ENCODE measurements at regions not wholly inside any gene's neighbourhood (a gene's known extent, or its start where the extent isn't known, plus 50 kb on each side); places are given as distances from the start of the nearest gene placed in this dataset.

- no peak for DNase-seq (ENCODE audit: low read depth in 2 of 2)
These were observed 141.1 kb upstream of the GLI3 start for GRCh38 chr7:42378149-42378548.

DNA sequence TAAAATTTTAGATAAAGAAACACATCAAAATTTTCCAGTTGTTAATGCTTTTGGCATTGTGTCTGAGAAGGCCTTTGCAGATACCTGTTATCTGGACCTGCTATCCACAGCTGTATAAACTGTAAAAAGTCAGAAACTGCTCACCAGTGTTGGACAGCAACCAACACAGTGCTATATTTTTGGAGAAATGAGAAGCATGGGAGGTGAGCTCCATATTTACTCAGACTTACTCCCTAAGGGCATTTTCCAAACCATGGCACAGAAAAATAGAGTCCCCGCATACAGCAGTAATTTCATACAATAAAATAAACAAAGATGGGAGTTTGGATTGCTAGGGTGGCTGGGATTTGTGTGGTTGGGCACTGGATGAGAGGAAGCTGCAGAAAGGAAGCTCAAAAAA, 136.3 kb upstream of the GLI3 start:
- DNase-seq (ENCODE audit: low read depth in 2 of 2) = no peak

- no peak for DNase-seq (ENCODE audit: low read depth in 2 of 2)
These were observed 135.5 kb upstream of the GLI3 start for GRCh38 chr7:42372479-42372878.

- no peak for DNase-seq (ENCODE audit: low read depth in 2 of 2)
These were observed 122.9 kb upstream of the GLI3 start for GRCh38 chr7:42359946-42360345.

DNA sequence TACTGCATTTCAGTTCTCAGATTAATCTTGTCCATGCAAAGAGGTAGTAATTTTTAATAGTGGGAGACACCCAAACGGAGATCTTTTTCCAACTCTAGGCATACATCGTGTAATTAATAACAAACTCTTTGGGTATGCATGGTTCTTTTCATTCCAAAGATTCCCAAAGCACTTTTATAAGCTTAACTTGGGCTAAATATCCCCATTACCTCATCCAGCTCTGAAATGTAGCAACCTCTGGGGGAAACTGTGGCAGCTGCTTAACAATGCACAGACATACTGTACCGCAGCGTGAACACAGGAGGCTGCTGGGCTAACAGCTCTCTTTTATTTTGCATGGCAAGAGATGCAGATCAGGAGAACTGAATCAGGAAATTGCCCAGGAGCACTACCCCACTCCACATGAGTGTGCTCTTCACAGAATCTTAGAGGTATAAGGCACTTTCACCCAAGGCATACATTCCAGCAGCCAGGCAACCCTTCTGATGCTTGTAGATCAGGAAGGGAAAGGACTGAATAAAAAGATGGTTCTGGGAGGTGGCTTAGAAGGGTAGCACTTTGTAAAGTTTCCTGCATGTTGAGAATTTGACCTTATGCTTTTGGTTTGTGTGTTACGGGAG, 114.4 kb upstream of the GLI3 start:
- no peak for DNase-seq (ENCODE audit: low read depth in 2 of 2)

- no peak for DNase-seq (ENCODE audit: low read depth in 2 of 2)
These were observed 113.8 kb upstream of the GLI3 start for GRCh38 chr7:42350801-42351200.

- no peak for DNase-seq (ENCODE audit: low read depth in 2 of 2)
These were observed 111.6 kb upstream of the GLI3 start for GRCh38 chr7:42348631-42349030.

DNA sequence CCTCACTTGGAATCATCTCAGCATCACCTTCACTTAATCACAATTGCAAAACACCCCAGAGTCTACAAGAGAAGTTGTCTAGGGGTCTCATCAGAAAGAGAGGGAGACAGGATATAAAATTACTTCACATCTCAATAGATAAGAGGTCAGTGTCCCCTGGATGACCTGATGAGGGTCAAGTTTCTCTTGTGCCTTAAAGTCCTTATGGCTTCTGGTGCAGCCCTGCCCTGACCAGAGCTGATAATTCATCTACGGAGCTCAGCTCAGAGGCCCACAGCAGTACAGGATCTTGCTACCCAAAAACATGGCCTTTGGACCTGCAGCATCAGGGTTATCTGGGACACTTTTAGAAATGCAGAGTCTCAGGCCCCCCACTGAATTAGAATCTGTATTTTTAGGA, 111.1 kb upstream of the GLI3 start:
- no peak for DNase-seq (ENCODE audit: low read depth in 2 of 2)

- no peak for DNase-seq (ENCODE audit: low read depth in 2 of 2)
These were observed 110.6 kb upstream of the GLI3 start for GRCh38 chr7:42347616-42348015.

DNA sequence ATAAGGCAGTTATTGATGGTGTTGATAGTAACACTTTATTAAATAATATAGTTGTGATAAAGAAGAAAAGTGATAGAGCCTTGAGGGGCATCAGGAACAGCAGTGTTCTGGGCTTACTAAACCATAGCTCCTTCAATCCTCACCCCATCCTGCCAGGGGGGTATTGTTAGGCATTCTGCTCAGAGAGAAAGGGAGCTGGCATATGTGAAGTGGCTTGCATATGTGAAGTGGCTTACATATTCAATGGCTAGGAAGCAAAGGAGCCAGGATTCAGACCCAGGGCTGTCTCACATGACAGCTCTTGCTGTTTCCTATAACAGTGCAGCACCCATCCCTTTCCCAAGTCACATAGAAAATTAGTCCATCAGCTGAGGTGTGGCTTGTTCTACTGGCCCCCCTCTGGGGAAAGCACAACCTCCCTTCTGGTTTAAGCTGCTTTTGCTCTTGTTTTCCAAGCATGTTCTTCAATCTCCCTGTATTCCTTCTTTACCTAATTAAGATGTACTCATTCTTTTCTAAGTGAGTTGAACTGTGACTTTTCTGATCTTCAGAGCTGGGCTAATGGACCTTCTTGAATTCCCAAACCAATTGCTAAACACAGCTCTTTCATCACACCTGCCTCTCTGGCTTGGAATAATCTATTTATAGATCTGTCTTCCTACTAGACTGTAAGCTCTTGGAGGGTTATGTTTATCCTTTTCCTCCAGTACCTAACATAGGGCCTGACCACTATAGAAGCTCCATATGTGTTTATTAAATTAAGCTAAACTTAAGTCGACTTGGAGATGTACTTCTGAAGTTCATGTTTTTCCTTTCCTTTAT, 108.7 kb upstream of the GLI3 start:
- DNase-seq (ENCODE audit: low read depth in 2 of 2) = no peak

DNA sequence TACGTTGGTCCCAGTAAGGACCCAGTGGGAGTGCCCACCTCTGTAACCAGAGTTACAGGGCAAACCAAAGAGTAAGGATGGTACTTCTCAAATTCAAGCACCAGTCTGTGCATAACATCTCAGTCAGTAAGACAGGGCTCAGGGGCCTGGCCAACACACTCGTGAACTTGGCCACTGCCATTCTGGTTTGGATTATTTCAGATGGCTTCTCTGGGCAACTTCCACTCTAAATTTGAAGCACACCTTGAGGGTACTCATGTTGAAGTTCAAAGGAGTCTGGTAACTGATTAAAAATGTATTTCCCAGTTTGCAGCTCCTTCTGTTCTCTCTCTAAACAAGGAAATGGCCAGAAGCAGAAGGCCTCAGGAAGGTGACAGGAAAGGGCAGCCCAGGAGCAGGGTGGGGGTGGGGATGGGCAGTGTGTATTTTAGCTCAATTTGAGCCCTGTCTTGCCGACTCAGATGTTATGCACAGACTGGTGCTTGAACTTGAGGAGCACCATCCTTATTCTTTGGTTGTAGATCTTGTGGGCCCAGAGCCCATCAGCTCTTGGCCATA, 107.3 kb upstream of the GLI3 start:
- no peak for DNase-seq (ENCODE audit: low read depth in 2 of 2)

- no peak for DNase-seq (ENCODE audit: low read depth in 2 of 2)
These were observed 105.4 kb upstream of the GLI3 start for GRCh38 chr7:42342381-42342780.

DNA sequence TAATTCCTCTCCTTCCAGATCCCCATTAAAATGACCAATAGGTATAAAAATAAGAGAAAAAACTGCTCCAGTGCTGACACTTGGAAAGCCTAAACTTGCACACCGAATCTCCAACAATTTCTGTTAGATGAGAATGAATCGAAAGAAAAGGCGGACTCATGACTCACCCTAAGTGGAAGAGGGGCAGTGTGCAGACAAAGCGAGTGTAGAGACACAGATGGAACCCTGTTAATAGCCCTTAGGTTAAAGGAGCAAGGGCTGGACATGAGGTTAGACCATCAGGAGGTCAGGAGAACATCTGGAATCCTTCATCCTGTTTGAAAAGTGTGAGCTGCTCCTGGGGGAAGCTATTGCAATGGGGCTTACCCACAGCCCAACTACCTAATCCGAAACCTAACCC, 103.4 kb upstream of the GLI3 start:
- DNase-seq (ENCODE audit: low read depth in 2 of 2) = no peak

GRCh38 chr7:42338916-42339540, 102.0 kb upstream of the GLI3 start:
- no peak for DNase-seq (ENCODE audit: low read depth in 2 of 2)

DNA sequence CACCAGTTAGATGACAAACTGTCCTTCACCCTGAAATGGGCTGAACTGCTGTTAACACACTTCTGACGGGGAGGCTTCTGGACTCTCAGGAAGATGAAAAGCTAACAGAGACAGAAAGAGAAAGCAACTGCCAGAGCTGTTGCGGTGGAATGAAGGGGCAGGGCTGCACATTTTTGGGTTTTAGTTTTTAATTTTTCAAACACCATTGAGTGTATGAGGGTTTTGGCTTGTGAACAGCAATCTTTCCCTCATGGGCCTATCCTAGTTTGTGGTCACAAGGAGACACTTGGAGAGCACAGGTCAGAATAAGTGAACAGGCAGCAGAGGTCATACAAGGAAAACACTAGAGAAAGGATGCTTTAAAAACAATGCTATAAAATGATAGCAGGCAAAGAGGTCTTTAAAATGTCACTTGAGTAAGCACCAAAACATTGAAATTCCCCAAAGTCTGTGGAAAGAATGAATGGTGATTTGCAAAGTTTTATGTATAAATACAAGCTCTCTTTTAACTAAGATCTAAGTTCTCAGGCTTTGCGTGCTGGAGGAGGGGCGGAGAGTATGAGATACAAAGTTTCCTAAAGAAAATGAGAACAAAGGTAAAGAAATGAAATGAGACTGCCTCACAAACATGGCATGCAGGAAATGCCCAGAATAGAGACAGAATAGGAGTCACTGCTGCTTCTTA, 101.4 kb upstream of the GLI3 start:
- no peak for DNase-seq (ENCODE audit: low read depth in 2 of 2)

- DNase-seq (ENCODE audit: low read depth in 2 of 2) = no peak
These were observed 100.4 kb upstream of the GLI3 start for GRCh38 chr7:42337225-42337905.

GRCh38 chr7:42332605-42333222, 95.7 kb upstream of the GLI3 start:
- DNase-seq (ENCODE audit: low read depth in 2 of 2) = no peak

GRCh38 chr7:42319631-42320030, 82.6 kb upstream of the GLI3 start:
- no peak for DNase-seq (ENCODE audit: low read depth in 2 of 2)

GRCh38 chr7:42315631-42316030, 78.6 kb upstream of the GLI3 start:
- DNase-seq (ENCODE audit: low read depth in 2 of 2) = no peak

DNA sequence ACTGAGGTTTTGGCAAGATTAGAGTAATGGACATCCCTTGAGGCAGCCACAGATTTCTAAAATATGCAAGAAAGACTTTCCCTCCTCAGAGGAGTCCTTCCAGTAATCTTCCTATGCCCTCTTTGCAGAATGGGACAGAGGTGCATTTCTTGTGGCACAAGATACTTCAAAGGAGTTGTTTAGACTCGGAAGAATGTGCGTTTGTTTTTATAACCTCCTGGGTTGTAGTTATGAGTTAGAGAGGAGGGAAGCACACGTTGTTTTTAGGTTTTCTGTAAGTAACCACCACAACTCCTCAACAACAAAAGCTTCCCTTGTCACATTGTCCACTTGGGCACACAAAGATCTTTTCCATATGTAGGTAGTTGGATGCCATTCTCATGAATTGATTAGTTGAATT, 78.1 kb upstream of the GLI3 start:
- no peak for DNase-seq (ENCODE audit: low read depth in 2 of 2)

DNA sequence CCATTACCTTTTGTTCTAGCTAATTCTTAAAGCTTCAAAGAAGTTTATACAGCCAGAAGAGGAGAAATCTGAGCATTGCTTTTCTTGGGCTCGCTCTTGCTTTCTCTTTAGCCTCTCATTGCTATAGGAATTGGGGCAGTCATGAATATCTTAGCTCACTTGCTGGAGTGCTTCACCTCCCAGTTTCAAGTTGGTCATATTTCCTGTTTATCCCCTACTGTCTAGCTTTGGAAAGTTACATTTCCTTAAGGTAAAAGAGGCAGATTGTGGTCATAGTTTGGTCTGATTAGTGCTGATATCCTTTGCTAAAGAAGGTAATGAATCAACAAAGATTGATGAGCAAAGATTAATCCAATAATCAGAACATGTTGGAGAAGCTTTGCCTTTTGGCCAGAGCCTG, 77.7 kb upstream of the GLI3 start:
- DNase-seq (ENCODE audit: low read depth in 2 of 2) = no peak
